ENCODE measurements at regions not wholly inside any gene's neighbourhood (a gene's known extent, or its start where the extent isn't known, plus 50 kb on each side); places are given as distances from the start of the nearest gene placed in this dataset.

- Mint-ChIP-seq H3K4me1 (no peaks in the 10 kb centered on the region), H3K27me3 (peaks cover 5% of the 10 kb centered on the region), H3K9me3 (no peaks in the 10 kb centered on the region), H3K36me3 (no peaks in the 10 kb centered on the region), H3K27ac (no peak overlapping the region), H3K4me3 (no peak overlapping the region)
- no peak for ATAC-seq
Observed at GRCh38 chr3:168616915-168617314, 521.2 kb upstream of the GOLIM4 start.

GRCh38 chr3:168615493-168616020 lies 519.8 kb upstream of the GOLIM4 start:
- H3K27ac Mint-ChIP-seq, result no peak overlapping the region
- H3K4me3 Mint-ChIP-seq, result no peak overlapping the region
- no peaks in the 10 kb centered on the region for H3K9me3 Mint-ChIP-seq
- H3K4me1 Mint-ChIP-seq, result no peaks in the 10 kb centered on the region
- no peak for ATAC-seq
- no peaks in the 10 kb centered on the region for H3K36me3 Mint-ChIP-seq
- peaks cover 8% of the 10 kb centered on the region for H3K27me3 Mint-ChIP-seq

- Mint-ChIP-seq H3K27ac (no peak overlapping the region), H3K27me3 (peaks cover 8% of the 10 kb centered on the region), H3K4me1 (no peaks in the 10 kb centered on the region), H3K9me3 (no peaks in the 10 kb centered on the region), H3K4me3 (no peak overlapping the region), H3K36me3 (no peaks in the 10 kb centered on the region)
- no peak for ATAC-seq
Observed at GRCh38 chr3:168613151-168613550, 517.4 kb upstream of the GOLIM4 start.

GRCh38 chr3:168612671-168613070 lies 516.9 kb upstream of the GOLIM4 start:
- peaks cover 8% of the 10 kb centered on the region for H3K27me3 Mint-ChIP-seq
- H3K4me1 Mint-ChIP-seq, result no peaks in the 10 kb centered on the region
- no peak for ATAC-seq
- no peak overlapping the region for H3K4me3 Mint-ChIP-seq
- no peaks in the 10 kb centered on the region for H3K36me3 Mint-ChIP-seq
- H3K9me3 Mint-ChIP-seq, result no peaks in the 10 kb centered on the region
- H3K27ac Mint-ChIP-seq, result no peak overlapping the region

GRCh38 chr3:168611826-168612225 lies 516.1 kb upstream of the GOLIM4 start:
- no peaks in the 10 kb centered on the region for H3K9me3 Mint-ChIP-seq
- H3K27ac Mint-ChIP-seq, result no peak overlapping the region
- peaks cover 8% of the 10 kb centered on the region for H3K27me3 Mint-ChIP-seq
- no peak overlapping the region for H3K4me3 Mint-ChIP-seq
- no peaks in the 10 kb centered on the region for H3K4me1 Mint-ChIP-seq
- no peak for ATAC-seq
- H3K36me3 Mint-ChIP-seq, result no peaks in the 10 kb centered on the region

GRCh38 chr3:168608926-168609325 lies 513.2 kb upstream of the GOLIM4 start:
- no peak for ATAC-seq
- H3K36me3 Mint-ChIP-seq, result no peaks in the 10 kb centered on the region

GRCh38 chr3:168604767-168605166 lies 509.0 kb upstream of the GOLIM4 start:
- Mint-ChIP-seq H3K9me3 (no peaks in the 10 kb centered on the region), H3K4me1 (no peaks in the 10 kb centered on the region), H3K4me3 (no peak overlapping the region), H3K27ac (no peak overlapping the region), H3K36me3 (no peaks in the 10 kb centered on the region), H3K27me3 (no peaks in the 10 kb centered on the region)
- ATAC-seq, result no peak

More at GRCh38 chr3:168608926-168609325, 513.2 kb upstream of the GOLIM4 start:
- no peak overlapping the region for H3K27ac Mint-ChIP-seq
- H3K4me3 Mint-ChIP-seq, result no peak overlapping the region
- no peaks in the 10 kb centered on the region for H3K4me1 Mint-ChIP-seq
- H3K27me3 Mint-ChIP-seq, result peaks cover 8% of the 10 kb centered on the region
- no peaks in the 10 kb centered on the region for H3K9me3 Mint-ChIP-seq

- H3K27ac Mint-ChIP-seq, result no peak overlapping the region
- H3K9me3 Mint-ChIP-seq, result no peaks in the 10 kb centered on the region
- H3K4me3 Mint-ChIP-seq, result no peak overlapping the region
Observed at GRCh38 chr3:168598250-168598649, 502.5 kb upstream of the GOLIM4 start.

GRCh38 chr3:168596175-168596823 lies 500.6 kb upstream of the GOLIM4 start:
- Mint-ChIP-seq H3K27me3 (no peaks in the 10 kb centered on the region), H3K4me1 (no peaks in the 10 kb centered on the region), H3K4me3 (no peak overlapping the region), H3K27ac (no peak overlapping the region), H3K9me3 (no peaks in the 10 kb centered on the region), H3K36me3 (no peaks in the 10 kb centered on the region)
- ATAC-seq, result no peak

More at GRCh38 chr3:168598250-168598649, 502.5 kb upstream of the GOLIM4 start:
- Mint-ChIP-seq H3K4me1 (no peaks in the 10 kb centered on the region), H3K27me3 (no peaks in the 10 kb centered on the region), H3K36me3 (no peaks in the 10 kb centered on the region)
- no peak for ATAC-seq

GRCh38 chr3:168591587-168591986 lies 495.9 kb upstream of the GOLIM4 start:
- peaks cover 8% of the 10 kb centered on the region for H3K27me3 Mint-ChIP-seq
- no peak overlapping the region for H3K27ac Mint-ChIP-seq
- H3K36me3 Mint-ChIP-seq, result no peaks in the 10 kb centered on the region
- no peaks in the 10 kb centered on the region for H3K4me1 Mint-ChIP-seq
- H3K9me3 Mint-ChIP-seq, result no peaks in the 10 kb centered on the region
- ATAC-seq, result no peak
- no peak overlapping the region for H3K4me3 Mint-ChIP-seq

- H3K4me1 Mint-ChIP-seq, result no peaks in the 10 kb centered on the region
- no peak overlapping the region for H3K27ac Mint-ChIP-seq
- ATAC-seq, result no peak
- H3K36me3 Mint-ChIP-seq, result no peaks in the 10 kb centered on the region
- no peak overlapping the region for H3K4me3 Mint-ChIP-seq
- no peaks in the 10 kb centered on the region for H3K9me3 Mint-ChIP-seq
- peaks cover 8% of the 10 kb centered on the region for H3K27me3 Mint-ChIP-seq
Observed at GRCh38 chr3:168589376-168589775, 493.7 kb upstream of the GOLIM4 start.

GRCh38 chr3:168585544-168585943 lies 489.8 kb upstream of the GOLIM4 start:
- Mint-ChIP-seq H3K4me1 (no peaks in the 10 kb centered on the region), H3K9me3 (no peaks in the 10 kb centered on the region), H3K4me3 (no peak overlapping the region), H3K27me3 (peaks cover 8% of the 10 kb centered on the region), H3K36me3 (no peaks in the 10 kb centered on the region), H3K27ac (no peak overlapping the region)
- no peak for ATAC-seq

GRCh38 chr3:168583977-168584376 lies 488.3 kb upstream of the GOLIM4 start:
- Mint-ChIP-seq H3K9me3 (no peaks in the 10 kb centered on the region), H3K27ac (no peak overlapping the region), H3K4me1 (no peaks in the 10 kb centered on the region), H3K4me3 (no peak overlapping the region), H3K27me3 (no peaks in the 10 kb centered on the region), H3K36me3 (no peaks in the 10 kb centered on the region)
- no peak for ATAC-seq

GRCh38 chr3:168582503-168582902 lies 486.8 kb upstream of the GOLIM4 start:
- no peaks in the 10 kb centered on the region for H3K4me1 Mint-ChIP-seq
- H3K9me3 Mint-ChIP-seq, result no peaks in the 10 kb centered on the region
- no peak overlapping the region for H3K27ac Mint-ChIP-seq
- H3K4me3 Mint-ChIP-seq, result no peak overlapping the region
- H3K36me3 Mint-ChIP-seq, result no peaks in the 10 kb centered on the region
- no peak for ATAC-seq
- H3K27me3 Mint-ChIP-seq, result no peaks in the 10 kb centered on the region

- no peaks in the 10 kb centered on the region for H3K27me3 Mint-ChIP-seq
- H3K9me3 Mint-ChIP-seq, result no peaks in the 10 kb centered on the region
- H3K4me3 Mint-ChIP-seq, result no peak overlapping the region
- H3K36me3 Mint-ChIP-seq, result no peaks in the 10 kb centered on the region
- ATAC-seq, result no peak
- no peaks in the 10 kb centered on the region for H3K4me1 Mint-ChIP-seq
- H3K27ac Mint-ChIP-seq, result no peak overlapping the region
Observed at GRCh38 chr3:168581771-168582225, 486.1 kb upstream of the GOLIM4 start.

GRCh38 chr3:168579010-168579409 lies 483.3 kb upstream of the GOLIM4 start:
- H3K27ac Mint-ChIP-seq, result no peak overlapping the region
- H3K27me3 Mint-ChIP-seq, result no peaks in the 10 kb centered on the region
- no peaks in the 10 kb centered on the region for H3K36me3 Mint-ChIP-seq
- H3K4me1 Mint-ChIP-seq, result no peaks in the 10 kb centered on the region
- H3K4me3 Mint-ChIP-seq, result no peak overlapping the region
- H3K9me3 Mint-ChIP-seq, result no peaks in the 10 kb centered on the region
- no peak for ATAC-seq
